ENCODE measurements at regions not wholly inside any gene's neighbourhood (a gene's known extent, or its start where the extent isn't known, plus 50 kb on each side); places are given as distances from the start of the nearest gene placed in this dataset.

DNA sequence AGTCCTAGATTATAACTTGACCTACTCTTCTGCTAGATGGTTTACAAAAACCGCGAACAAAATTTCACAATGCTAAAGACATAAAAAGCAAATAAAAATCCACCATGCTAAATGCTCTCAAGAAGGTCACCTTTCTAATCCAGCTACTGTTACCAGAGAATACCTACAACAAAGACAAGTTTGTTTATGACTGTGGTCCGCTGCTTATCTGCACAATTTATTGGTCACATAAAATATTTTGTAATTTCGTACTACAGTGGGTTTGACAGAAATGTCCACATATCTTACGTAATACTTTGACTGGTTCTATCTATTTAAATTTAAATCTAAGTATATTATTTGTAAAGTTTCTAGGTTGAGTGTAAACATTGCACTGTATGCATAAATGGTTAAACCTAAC, 257.6 kb upstream of the ZNF608 start:
- no peak for DNase-seq
- H3K9ac ChIP-seq (ENCODE audit: insufficient read depth in 1 of 2, low read length in 2 of 2): no peak overlapping the region
- H3K36me3 ChIP-seq (ENCODE audit: control insufficient read depth in 4 of 4, insufficient read depth in 4 of 4, low read length in 4 of 4): no peaks in the 10 kb centered on the region
- H3K27ac ChIP-seq (ENCODE audit: low read depth in 1 of 2, low read length in 1 of 2): no peak overlapping the region
- peaks cover 0 to 2% (median 0%) of the 10 kb centered on the region in 4 donors for H3K9me3 ChIP-seq (ENCODE audit: control insufficient read depth in 4 of 4, insufficient read depth in 3 of 4, low read length in 3 of 4)
- TF ChIP-seq, protein P1, sequence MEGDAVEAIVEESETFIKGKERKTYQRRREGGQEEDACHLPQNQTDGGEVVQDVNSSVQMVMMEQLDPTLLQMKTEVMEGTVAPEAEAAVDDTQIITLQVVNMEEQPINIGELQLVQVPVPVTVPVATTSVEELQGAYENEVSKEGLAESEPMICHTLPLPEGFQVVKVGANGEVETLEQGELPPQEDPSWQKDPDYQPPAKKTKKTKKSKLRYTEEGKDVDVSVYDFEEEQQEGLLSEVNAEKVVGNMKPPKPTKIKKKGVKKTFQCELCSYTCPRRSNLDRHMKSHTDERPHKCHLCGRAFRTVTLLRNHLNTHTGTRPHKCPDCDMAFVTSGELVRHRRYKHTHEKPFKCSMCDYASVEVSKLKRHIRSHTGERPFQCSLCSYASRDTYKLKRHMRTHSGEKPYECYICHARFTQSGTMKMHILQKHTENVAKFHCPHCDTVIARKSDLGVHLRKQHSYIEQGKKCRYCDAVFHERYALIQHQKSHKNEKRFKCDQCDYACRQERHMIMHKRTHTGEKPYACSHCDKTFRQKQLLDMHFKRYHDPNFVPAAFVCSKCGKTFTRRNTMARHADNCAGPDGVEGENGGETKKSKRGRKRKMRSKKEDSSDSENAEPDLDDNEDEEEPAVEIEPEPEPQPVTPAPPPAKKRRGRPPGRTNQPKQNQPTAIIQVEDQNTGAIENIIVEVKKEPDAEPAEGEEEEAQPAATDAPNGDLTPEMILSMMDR (IDR thresholded peaks at IDR 0.05; ENCODE audit: control extremely low read depth, extremely low read depth): no peak
- no peaks in the 10 kb centered on the region for H3K27me3 ChIP-seq (ENCODE audit: control insufficient read depth in 3 of 3, insufficient read depth in 3 of 3, low read length in 2 of 3)
- H3K4me1 ChIP-seq (ENCODE audit: control insufficient read depth in 5 of 5, insufficient read depth in 5 of 5, low read length in 5 of 5): peaks cover 0 to 13% (median 6%) of the 10 kb centered on the region in 5 donors
- ATAC-seq (ENCODE audit: insufficient read depth, low FRiP score): no peak
- 87 to 91% methylated on average over 5 of the region's 5 CpGs for WGBS, 2 donors
- no peak overlapping the region for H3K4me3 ChIP-seq

DNA sequence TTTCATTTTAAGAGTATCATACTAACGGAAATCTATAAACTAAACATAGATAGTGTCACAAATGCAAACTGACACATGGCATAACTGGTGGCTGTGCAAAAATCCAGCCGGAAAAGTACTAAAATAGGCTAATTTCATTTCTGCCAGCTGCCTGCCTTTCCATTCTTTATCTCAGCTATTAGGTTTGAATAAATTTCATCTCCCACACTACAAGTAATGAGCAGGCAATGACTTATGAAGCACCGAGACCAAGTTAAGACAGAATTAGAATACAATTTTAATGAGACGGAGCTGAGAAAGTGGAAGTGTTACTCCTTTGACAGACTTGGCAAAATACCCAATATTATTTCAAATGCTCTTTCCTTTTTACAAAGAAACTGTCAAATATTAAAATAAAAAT, 258.8 kb upstream of the ZNF608 start:
- no peaks in the 10 kb centered on the region for H3K27me3 ChIP-seq (ENCODE audit: control insufficient read depth in 3 of 3, insufficient read depth in 3 of 3, low read length in 2 of 3)
- DNase-seq (peak; percentile 55 to 93 (median 89)), ATAC-seq (ENCODE audit: insufficient read depth, low FRiP score) (no peak)
- no peaks in the 10 kb centered on the region for H3K36me3 ChIP-seq (ENCODE audit: control insufficient read depth in 4 of 4, insufficient read depth in 4 of 4, low read length in 4 of 4)
- peaks cover 0 to 2% (median 0%) of the 10 kb centered on the region in 4 donors for H3K9me3 ChIP-seq (ENCODE audit: control insufficient read depth in 4 of 4, insufficient read depth in 3 of 4, low read length in 3 of 4)
- H3K27ac ChIP-seq (ENCODE audit: low read depth in 1 of 2, low read length in 1 of 2): no peak overlapping the region
- H3K4me3 ChIP-seq: no peak overlapping the region
- TF ChIP-seq, protein P1 (IDR thresholded peaks at IDR 0.05; ENCODE audit: control extremely low read depth, extremely low read depth): no peak
- H3K9ac ChIP-seq (ENCODE audit: insufficient read depth in 1 of 2, low read length in 2 of 2): no peak overlapping the region
- 44 to 52% methylated on average over 4 of the region's 4 CpGs for WGBS, 2 donors
- H3K4me1 ChIP-seq (ENCODE audit: control insufficient read depth in 5 of 5, insufficient read depth in 5 of 5, low read length in 5 of 5): peaks cover 0 to 13% (median 6%) of the 10 kb centered on the region in 5 donors

DNA sequence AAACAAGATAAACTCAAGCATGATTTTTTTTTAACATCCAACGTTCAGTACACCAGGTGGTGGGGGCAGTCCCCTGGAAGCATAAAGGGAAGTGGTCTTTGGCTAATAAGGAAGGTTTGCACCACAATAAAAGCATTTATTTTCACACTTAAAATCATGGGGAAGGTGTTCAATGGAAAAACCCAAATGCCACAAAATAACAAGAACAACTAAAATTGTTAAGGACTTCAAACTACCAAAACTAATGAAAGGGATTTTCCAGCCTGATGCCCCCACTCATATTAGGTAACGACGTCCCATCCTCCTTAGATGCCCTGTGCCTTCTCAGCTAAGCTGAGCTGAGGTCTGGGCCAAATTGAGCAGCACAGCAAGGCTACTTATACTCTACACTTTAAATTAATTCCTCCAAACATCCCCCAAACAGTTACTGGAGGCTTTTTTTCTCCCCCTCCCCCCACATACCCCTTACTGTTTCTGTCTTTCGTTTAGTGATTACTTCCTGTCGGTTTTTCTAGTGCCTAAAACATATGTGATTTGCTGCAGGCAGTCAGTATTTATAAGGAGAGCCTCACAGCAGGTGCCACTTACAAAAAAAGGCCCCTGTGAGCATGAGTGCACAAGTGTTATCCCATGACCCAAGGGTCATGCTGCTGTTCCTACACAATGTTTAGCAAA, 259.7 kb upstream of the ZNF608 start:
- no peaks in the 10 kb centered on the region for H3K36me3 ChIP-seq (ENCODE audit: control insufficient read depth in 4 of 4, insufficient read depth in 4 of 4, low read length in 4 of 4)
- ATAC-seq (ENCODE audit: insufficient read depth, low FRiP score): no peak
- 37 to 49% methylated on average over 5 of the region's 5 CpGs for WGBS, 2 donors

More for the DNA sequence above, 259.7 kb upstream of the ZNF608 start:
- peaks cover 0 to 13% (median 6%) of the 10 kb centered on the region in 5 donors for H3K4me1 ChIP-seq (ENCODE audit: control insufficient read depth in 5 of 5, insufficient read depth in 5 of 5, low read length in 5 of 5)
- no peak overlapping the region for H3K9ac ChIP-seq (ENCODE audit: insufficient read depth in 1 of 2, low read length in 2 of 2)
- TF ChIP-seq, protein P1 (IDR thresholded peaks at IDR 0.05; ENCODE audit: control extremely low read depth, extremely low read depth): no peak
- peaks cover 0 to 2% (median 0%) of the 10 kb centered on the region in 4 donors for H3K9me3 ChIP-seq (ENCODE audit: control insufficient read depth in 4 of 4, insufficient read depth in 3 of 4, low read length in 3 of 4)
- H3K4me3 ChIP-seq: no peak overlapping the region
- no peak overlapping the region for H3K27ac ChIP-seq (ENCODE audit: low read depth in 1 of 2, low read length in 1 of 2)
- H3K27me3 ChIP-seq (ENCODE audit: control insufficient read depth in 3 of 3, insufficient read depth in 3 of 3, low read length in 2 of 3): no peaks in the 10 kb centered on the region
- peak in 1 of 3 donors; percentile 34 for DNase-seq

Measured in lung (tissue), 11 donors.